Neural crest cell (in vitro differentiated cells): ENCODE measurements at regions not wholly inside any gene's neighbourhood (a gene's known extent, or its start where the extent isn't known, plus 50 kb on each side); places are given as distances from the start of the nearest gene placed in this dataset.

ENCODE experiments used
- DNase-seq: peaks from one replicate; pipeline ENCODE4 v3.0.0; 2021; ENCODE audit warnings: low read depth, mixed read lengths, low spot score
- H3K27ac Mint-ChIP-seq: one replicate; pipeline ENCODE4 v1.8.0; 2021; ENCODE audit warnings: mild to moderate bottlenecking, mixed read lengths; ENCODE audit not compliant: unreplicated experiment
- H3K27me3 Mint-ChIP-seq: 2 replicates; pipeline ENCODE4 v1.8.0; 2021; ENCODE audit warnings: low read depth, mild to moderate bottlenecking, mixed read lengths
- H3K36me3 Mint-ChIP-seq: 2 replicates; pipeline ENCODE4 v1.8.0; 2021; ENCODE audit warnings: low read depth, mild to moderate bottlenecking, mixed read lengths
- H3K4me1 Mint-ChIP-seq: 2 replicates; pipeline ENCODE4 v1.8.0; 2021; ENCODE audit warnings: mixed read lengths
- H3K4me3 Mint-ChIP-seq: one replicate; pipeline ENCODE4 v1.8.0; 2021; ENCODE audit warnings: mild to moderate bottlenecking, mixed read lengths
- H3K9me3 Mint-ChIP-seq: 2 replicates; pipeline ENCODE4 v1.8.0; 2021; ENCODE audit warnings: mixed read lengths
- CTCF ChIP-seq: fragments of 200-600 bp; sonication (generic); conservative IDR thresholded peaks from 2 replicates; pipeline ENCODE4 v1.5.0; 2021; ENCODE audit warnings: antibody characterized with exemption, mild to moderate bottlenecking

- H3K27me3 Mint-ChIP-seq, result no peaks in the 10 kb centered on the region
- DNase-seq, result no peak
- no peak overlapping the region for H3K27ac Mint-ChIP-seq
- no peaks in the 10 kb centered on the region for H3K36me3 Mint-ChIP-seq
- TF ChIP-seq CTCF, result no peak
- H3K4me3 Mint-ChIP-seq, result no peak overlapping the region
- H3K4me1 Mint-ChIP-seq, result no peaks in the 10 kb centered on the region
- H3K9me3 Mint-ChIP-seq, result peaks cover 11% of the 10 kb centered on the region
Observed at GRCh38 chr2:142325870-142326269, 195.1 kb upstream of the LRP1B start.

GRCh38 chr2:142323206-142323605, 192.4 kb upstream of the LRP1B start:
- no peak for TF ChIP-seq CTCF
- H3K9me3 Mint-ChIP-seq, result peaks cover 8% of the 10 kb centered on the region
- DNase-seq, result no peak
- H3K27me3 Mint-ChIP-seq, result no peaks in the 10 kb centered on the region
- no peaks in the 10 kb centered on the region for H3K36me3 Mint-ChIP-seq
- H3K27ac Mint-ChIP-seq, result no peak overlapping the region
- no peak overlapping the region for H3K4me3 Mint-ChIP-seq
- H3K4me1 Mint-ChIP-seq, result no peaks in the 10 kb centered on the region

- H3K9me3 Mint-ChIP-seq, result peaks cover 8% of the 10 kb centered on the region
- DNase-seq, result no peak
- TF ChIP-seq CTCF, result no peak
- no peaks in the 10 kb centered on the region for H3K36me3 Mint-ChIP-seq
- no peak overlapping the region for H3K4me3 Mint-ChIP-seq
- H3K27ac Mint-ChIP-seq, result no peak overlapping the region
- H3K4me1 Mint-ChIP-seq, result no peaks in the 10 kb centered on the region
- H3K27me3 Mint-ChIP-seq, result no peaks in the 10 kb centered on the region
Observed at GRCh38 chr2:142321706-142322280, 191.0 kb upstream of the LRP1B start.

GRCh38 chr2:142320067-142320466, 189.3 kb upstream of the LRP1B start:
- Mint-ChIP-seq H3K27me3 (no peaks in the 10 kb centered on the region), H3K4me1 (no peaks in the 10 kb centered on the region), H3K9me3 (peaks cover 8% of the 10 kb centered on the region), H3K36me3 (no peaks in the 10 kb centered on the region), H3K4me3 (no peak overlapping the region), H3K27ac (no peak overlapping the region)
- DNase-seq, result no peak
- TF ChIP-seq CTCF, result no peak

GRCh38 chr2:142316049-142316448, 185.2 kb upstream of the LRP1B start:
- no peak for TF ChIP-seq CTCF
- H3K4me1 Mint-ChIP-seq, result no peaks in the 10 kb centered on the region
- no peaks in the 10 kb centered on the region for H3K36me3 Mint-ChIP-seq
- H3K9me3 Mint-ChIP-seq, result peaks cover 10% of the 10 kb centered on the region
- no peak overlapping the region for H3K4me3 Mint-ChIP-seq
- no peak for DNase-seq
- no peaks in the 10 kb centered on the region for H3K27me3 Mint-ChIP-seq
- no peak overlapping the region for H3K27ac Mint-ChIP-seq
